ENCODE measurements at regions not wholly inside any gene's neighbourhood (a gene's known extent, or its start where the extent isn't known, plus 50 kb on each side); places are given as distances from the start of the nearest gene placed in this dataset.
"Not testable (repeated sequence)": the region's sequence is repeated elsewhere in the genome, so short reads cannot be mapped to it uniquely, and the experiment has no call there.

DNA sequence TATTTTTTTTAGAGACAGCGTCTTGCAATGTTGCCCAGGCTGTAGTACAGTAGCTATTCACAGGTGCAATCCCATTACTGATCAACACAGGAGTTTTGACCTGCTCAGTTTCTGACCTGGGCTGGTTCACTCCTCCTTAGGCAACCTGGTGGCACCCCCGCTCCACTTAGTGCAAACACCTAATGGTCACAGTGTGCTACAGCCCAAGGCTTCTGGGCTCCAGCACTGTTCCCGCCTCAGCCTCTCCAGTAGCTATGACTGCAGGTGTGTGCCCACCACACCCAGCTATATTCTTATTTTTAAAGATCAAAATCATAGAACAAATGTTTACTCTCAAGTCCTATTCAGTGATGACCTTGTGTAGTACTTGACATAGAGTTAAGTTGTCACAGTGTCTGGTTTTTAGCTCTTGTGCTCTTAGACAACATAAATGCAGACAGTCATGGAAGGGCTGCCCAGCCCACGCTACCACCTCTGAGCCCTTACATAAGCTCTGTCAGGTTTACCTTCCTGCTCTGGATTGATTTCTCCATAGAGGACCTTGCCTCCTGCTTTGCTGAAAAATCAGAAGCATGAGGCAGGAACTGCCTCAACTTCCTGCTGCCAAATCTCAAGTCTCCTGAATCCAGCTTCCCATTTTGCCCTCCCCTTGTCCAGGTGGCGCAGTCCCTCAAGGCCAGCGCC, 82.2 kb upstream of the SLC1A4 start:
- no peak for DNase-seq (ENCODE audit: low read depth in 4 of 4, low spot score in 3 of 4)

DNA sequence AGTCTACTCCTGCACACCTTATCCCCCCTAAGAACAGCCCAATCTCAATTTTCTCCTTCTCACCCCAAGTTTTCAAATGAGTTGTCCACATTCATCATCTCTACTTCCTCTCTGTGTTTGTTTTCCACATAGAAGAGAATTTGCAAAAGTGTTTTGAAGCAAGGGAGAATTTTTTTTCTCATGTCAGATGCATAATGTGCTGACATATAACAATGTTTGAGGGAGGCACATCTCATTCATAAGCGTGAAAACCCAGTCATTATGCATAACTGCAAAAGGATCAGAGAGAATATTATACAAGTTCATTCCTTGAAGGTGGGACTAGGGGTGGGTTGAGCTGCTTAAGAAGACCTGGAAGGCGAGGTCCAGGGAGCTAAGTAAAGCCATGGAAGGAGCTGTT, 80.8 kb upstream of the SLC1A4 start:
- DNase-seq (ENCODE audit: low read depth in 4 of 4, low spot score in 3 of 4) = no peak

DNA sequence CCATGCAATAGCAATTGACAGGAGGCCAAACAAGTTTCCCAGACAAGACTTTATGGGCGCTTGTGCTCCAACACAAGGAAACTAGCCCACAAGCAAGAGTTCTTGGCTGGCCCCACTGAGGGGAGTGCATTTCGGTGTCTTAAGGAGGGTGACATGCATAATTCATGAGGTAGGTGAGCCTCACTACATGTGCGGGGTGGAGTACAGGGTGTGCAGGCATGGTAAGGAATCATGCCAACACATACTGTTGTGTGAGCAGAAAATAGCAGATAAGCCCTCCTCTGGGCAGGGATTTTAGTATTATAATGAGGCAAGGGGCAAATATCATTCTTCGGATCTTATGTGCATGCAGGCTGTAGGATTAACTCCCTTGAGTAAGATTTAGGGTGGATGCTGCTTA, 78.7 kb upstream of the SLC1A4 start:
- no peak for DNase-seq (ENCODE audit: low read depth in 4 of 4, low spot score in 3 of 4)

- no peak for DNase-seq (ENCODE audit: low read depth in 4 of 4, low spot score in 3 of 4)
These were observed 78.2 kb upstream of the SLC1A4 start for GRCh38 chr2:64910972-64911433.

DNA sequence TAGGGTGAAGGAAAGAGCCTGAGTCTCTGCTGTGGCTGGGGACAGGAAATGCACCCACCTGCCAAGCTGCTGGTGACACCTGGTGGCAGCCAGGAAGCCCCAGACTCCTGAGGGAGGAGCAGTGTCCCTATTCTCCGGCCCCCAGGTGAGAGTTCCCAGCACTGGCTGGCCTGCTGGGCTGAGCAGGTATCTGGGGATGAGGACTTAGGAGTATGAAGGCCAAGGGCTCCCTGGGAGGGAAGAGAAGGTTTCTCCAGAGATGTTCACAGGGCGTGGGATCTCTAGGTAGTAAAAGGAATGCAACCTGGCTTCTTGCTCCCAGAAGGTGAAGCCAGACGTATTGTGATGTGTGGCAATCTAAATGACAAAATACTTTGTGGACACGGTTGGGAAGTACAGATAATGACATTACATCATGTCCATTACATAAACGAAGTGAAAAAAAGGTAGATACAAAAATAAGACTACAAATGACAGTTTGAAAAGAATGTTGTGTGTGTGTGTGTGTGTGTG, 75.8 kb upstream of the SLC1A4 start:
- DNase-seq (ENCODE audit: low read depth in 4 of 4, low spot score in 3 of 4) = no peak

DNA sequence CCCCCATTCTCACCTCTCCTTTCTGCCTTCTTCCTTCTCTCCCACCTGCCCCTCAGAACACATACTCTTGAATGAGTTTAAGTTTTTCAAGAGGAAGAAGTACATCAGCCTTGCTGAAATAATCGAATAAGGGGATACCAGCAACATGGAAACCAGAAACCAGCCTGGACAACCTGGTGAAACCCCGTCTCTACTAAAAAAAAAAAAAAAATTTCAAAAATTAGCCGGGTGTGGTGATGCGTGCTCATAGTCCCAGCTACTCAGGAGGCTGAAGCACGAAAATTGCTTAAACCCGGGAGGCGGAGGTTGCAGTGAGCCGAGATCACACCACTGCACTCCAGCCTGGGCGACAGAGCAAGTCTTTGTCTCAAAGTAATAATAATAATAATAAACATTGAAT, 75.0 kb upstream of the SLC1A4 start:
- DNase-seq (ENCODE audit: low read depth in 4 of 4, low spot score in 3 of 4) = no peak

- DNase-seq (ENCODE audit: low read depth in 4 of 4, low spot score in 3 of 4) = peak; percentile 12 to 29 (median 16)
These were observed 74.3 kb upstream of the SLC1A4 start for GRCh38 chr2:64914735-64915509.

DNA sequence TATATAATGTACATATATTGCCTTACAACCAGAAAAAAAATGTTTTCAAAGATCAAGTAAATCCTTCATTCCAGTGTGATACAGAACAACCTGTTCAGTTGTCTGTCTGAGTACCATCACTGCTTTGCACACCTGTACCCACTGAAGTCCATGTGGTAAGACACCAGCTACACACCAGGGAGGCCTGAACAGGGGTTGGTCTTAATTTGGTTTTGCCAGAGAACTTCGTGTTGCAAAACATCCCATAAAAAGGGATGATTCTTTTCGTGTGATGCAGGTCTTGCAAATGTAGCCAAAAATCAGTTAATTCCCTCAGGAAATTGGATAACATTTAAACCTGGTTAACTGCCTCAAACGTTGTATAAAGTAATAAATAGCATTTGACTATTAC, 73.7 kb upstream of the SLC1A4 start:
- DNase-seq (ENCODE audit: low read depth in 4 of 4, low spot score in 3 of 4) = no peak

DNA sequence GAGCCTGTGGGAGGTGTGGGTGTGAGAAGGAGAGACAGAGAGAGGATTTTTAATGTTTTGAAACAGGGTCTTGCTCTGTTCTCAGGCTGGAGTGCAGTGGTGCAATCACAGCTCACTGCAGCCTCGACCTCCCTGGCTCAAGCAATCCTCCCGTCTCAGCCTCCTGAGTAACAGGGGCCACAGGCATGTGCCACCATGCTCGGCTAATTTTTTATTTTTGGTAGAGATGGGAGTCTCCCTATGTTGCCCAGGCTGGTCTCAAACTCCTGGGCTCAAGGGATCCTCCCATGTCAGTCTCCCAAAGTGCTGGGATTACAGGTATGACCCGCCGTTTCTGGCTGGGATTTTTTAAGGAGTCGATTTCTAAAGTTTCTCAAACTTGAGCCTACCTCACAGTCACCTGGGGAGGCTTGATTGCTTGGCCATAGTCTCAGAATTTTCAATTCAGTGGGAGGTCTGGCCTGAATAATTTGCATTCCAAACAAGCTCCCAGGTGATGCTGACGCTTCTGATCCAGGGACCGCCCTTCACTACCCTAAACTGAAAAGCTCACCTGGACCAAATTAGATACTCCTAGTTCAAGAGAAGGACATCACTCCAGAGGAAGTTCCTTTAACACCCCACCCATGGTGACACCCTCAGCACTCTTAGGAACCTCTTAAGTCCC, 70.8 kb upstream of the SLC1A4 start:
- no peak for DNase-seq (ENCODE audit: low read depth in 4 of 4, low spot score in 3 of 4)

DNA sequence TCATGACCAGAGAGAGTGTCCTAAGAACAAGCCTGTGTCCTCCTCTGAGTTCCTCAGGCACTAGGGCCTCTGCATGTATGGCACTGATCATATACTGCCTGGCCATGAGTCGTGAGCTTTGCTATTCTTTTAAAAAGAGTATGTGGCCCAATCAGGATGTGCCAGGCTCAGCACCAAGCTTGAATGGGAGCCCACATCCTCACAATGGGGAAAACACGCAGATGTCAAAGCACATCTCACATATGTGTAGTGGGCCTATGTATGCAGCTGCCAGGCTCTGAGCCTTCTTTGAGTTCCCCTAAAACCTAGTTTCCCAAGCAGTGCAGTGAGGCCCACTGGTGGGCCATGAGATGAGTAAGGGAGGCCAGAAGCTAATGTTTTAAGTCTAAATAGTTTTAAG, 69.9 kb upstream of the SLC1A4 start:
- no peak for DNase-seq (ENCODE audit: low read depth in 4 of 4, low spot score in 3 of 4)

DNA sequence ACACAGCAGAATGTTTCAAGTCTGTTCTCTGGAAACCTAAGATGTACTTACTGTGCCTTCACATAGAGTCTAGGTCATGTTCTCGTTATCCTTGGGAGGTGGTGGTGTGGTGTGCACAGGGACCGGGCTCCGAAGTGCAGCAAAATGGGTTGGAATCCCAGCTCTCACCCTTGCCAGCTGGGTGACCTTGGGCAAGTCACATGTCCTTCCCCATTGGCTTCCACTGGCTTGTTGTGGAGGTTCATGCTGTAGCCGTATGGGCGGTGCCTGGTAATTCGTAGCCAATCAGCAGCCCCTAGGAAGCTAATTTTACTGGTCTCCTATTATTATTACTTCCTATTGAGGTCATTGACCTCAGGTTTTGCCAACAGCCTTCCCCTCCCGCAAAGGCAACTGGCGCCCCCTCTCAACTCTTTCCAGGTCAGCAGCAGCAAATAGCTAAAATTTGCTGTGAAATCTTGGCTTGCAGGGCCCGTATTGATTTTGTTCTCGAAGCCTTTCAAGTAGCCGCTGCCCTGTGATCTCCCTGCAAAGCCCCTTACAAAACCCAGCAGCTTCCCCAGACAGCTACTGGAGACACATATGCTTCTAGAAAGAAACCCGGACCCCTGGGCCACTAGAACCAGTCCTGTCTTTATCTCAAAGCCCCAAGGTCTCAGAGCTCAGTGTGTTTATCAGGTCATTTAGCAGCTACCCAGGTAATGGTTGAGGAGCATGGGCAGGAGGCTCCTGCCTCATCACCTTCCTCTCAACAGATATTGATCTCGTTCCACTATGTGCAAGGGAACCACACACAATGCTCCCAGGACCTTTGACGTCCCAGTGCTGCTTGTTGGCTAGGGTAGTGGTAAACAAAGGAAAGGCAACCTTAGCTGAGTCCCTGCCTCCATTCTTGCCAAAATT, 66.5 kb upstream of the SLC1A4 start:
- DNase-seq (ENCODE audit: low read depth in 4 of 4, low spot score in 3 of 4) = no peak

DNA sequence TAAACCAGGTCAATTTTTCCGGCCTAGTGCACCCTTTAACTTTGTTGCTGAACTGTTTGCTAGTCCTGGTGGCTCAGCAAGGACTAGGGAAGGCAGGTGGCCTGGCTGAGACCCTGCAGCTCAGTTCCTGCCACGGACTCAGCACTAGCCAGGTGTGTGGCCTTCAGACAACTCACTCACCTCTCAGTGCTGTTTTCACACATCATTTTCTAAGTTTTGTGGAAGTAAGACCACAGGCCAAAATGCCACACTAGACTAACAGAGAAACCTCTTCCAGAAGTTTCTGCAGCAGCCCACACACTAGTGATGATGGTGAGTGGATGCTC, 65.9 kb upstream of the SLC1A4 start:
- DNase-seq (ENCODE audit: low read depth in 4 of 4, low spot score in 3 of 4) = no peak

DNA sequence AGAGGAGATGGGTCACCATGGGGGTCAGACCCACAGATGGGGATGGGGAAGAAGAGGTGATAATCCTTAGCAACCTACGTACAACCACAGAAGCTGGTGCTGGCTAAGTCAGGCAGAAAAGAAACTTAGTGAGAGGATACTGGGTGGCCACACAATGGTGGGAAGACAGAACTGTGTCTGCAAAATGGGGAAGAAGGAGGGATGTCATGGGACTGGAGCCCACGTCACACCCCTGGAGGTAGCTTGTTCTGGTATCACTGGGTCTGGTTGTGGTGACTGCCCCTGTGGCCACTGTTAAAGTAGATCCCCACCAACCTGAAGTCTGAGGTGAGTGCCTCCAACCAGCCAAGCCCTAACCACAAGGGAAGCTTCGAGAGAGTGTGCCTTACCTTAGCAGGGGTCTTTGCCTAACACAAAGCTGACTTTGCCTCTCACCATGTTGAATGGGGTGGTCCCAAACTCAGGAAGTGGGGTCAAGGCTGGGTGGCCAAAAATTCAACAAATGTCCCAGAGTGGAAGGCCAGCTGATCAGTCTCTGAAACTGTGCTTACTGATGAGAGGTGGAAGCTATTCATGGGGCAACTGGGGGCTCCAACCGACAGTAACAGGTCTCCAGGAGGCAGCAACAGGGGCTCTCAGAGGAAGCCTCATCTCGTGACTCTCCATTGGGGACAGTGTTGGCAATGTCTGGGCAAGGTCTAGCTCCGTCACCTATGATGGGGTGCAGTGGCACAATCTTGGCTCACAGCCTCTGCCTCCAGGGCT, 64.8 kb upstream of the SLC1A4 start:
- DNase-seq (ENCODE audit: low read depth in 4 of 4, low spot score in 3 of 4) = no peak

DNA sequence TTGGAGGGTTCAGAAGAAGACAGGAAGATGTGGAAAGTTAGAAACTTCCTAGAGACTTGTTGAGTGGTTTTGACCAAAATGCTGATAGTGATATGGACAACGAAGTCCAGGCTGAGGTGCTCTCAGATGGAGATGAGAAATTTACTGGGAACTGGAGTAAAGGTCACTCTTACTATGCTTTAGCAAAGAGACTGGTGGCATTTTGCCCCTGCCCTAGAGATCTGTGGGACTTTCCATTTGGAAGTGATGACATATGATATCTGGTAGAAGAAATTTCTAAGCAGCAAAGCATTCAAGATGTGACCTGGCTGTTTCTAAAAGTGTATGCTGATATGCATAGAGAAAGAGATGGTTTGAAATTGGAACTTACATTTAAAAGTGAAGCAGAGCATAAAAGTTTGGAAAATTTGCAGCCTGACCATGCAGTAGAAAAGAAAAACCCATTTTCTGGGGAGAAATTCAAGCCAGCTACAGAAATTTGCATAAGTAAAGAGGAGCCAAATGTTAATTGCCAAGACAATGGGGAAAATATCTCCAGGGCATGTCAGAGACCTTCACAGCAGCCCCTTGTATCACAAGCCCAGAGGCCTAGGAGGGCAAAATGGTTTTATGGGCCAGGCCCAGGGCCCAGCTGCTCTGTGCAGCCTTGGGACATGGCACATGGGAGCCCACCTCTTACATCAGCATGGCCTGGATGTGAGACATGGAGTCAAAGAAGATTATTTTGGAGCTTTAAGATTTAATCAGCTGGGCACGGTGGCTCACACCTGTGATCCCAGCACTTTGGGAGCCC, 63.1 kb upstream of the SLC1A4 start:
- not testable (repeated sequence) for DNase-seq (ENCODE audit: low read depth in 4 of 4, low spot score in 3 of 4)

GRCh38 chr2:64928813-64929212, 60.4 kb upstream of the SLC1A4 start:
- no peak for DNase-seq (ENCODE audit: low read depth in 4 of 4, low spot score in 3 of 4)

DNA sequence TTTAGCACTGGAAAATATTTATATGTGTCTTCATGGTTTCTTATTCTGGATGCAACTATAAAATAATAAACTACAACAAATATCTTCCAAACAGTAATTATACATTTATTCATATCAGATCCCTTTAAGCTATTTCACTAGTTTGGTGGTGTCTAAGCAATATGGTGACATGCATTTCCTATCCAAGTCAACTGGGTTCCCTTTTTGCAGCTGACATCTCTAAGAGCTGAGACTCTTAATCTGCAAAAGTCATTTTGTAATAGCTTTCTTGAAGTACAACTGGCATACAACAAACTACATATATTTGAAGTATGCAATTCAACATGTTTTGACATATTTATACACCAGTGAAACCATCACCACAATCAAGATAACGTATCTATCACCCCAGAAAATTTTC, 59.9 kb upstream of the SLC1A4 start:
- no peak for DNase-seq (ENCODE audit: low read depth in 4 of 4, low spot score in 3 of 4)

DNA sequence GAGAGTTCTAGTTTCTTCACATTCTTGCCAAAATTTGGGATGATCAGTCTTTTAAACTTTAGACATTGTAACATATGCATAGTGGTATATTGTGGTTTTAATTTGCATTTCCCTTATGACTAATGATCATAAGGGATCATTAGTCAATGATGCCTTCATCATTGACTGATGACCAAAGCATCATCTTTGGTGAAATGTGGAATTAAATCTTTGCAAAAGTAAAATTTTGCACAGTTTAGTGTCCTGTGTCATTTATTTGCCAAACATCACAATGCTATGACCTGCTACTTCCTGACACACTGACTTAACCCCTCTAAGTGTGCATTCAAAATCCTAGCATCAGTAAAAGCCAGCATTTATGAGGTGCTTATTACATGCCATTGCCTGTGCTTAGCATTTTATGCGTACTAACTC, 58.9 kb upstream of the SLC1A4 start:
- no peak for DNase-seq (ENCODE audit: low read depth in 4 of 4, low spot score in 3 of 4)

DNA sequence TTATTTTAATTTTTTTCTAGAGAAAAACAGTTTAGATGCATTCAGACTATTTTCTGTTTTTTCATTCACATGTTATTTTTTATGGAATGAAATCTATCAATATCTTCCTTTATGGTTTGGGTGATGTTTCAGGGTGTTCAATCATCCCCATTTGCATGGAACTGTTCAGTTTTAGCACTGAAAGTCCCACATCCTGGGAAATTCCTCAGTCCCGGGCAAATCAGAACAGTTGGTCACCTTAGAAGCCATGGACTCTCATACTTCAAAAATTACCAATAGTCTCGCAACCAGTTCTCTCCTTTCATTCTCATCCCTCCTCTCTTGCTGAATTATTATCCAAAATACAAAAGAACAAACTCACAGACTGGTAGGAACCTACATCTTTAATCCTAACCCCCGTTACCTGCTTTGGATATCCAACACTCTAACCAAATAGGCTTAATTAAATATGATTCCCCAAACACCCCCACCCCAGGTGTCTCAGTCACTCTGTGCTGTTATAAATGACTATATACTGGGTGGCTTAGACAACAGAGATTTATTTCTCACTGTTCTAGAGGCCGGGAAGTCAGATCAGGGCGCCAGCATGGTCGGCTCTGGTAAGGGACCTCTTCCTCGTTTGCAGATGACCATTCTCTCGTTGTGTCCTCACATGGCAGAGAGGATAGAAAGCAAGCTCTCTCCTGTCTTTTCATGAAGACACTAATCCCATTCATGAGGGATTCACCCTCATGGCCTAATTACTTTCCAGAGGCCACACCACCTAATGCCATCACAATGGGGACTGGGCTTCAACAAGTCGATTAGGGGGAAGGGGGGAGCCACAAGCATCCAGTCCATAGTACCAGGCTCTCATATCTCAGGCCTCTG, 57.7 kb upstream of the SLC1A4 start:
- no peak for DNase-seq (ENCODE audit: low read depth in 4 of 4, low spot score in 3 of 4)

Data from right renal pelvis (tissue), 4 donors.